ENCODE measurements at regions not wholly inside any gene's neighbourhood (a gene's known extent, or its start where the extent isn't known, plus 50 kb on each side); places are given as distances from the start of the nearest gene placed in this dataset.
"Not testable (repeated sequence)": the region's sequence is repeated elsewhere in the genome, so short reads cannot be mapped to it uniquely, and the experiment has no call there.

DNA sequence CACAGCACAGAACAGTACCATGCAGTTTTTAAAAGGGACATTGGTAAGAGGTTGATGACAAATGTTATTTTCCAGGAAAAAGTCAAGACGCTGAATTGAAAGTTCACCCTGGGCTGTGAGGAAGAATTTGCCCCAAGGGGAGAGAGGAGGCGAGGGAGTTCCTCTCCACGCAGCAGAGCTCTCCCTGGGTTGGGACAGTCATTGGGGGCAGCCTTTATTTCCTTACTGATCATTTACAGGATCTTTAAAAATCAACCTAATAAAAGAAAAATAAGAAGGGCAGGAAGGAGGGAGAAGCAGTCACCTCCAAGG lies 49.9 kb upstream of the WNT7B start:
- no peak for DNase-seq

DNA sequence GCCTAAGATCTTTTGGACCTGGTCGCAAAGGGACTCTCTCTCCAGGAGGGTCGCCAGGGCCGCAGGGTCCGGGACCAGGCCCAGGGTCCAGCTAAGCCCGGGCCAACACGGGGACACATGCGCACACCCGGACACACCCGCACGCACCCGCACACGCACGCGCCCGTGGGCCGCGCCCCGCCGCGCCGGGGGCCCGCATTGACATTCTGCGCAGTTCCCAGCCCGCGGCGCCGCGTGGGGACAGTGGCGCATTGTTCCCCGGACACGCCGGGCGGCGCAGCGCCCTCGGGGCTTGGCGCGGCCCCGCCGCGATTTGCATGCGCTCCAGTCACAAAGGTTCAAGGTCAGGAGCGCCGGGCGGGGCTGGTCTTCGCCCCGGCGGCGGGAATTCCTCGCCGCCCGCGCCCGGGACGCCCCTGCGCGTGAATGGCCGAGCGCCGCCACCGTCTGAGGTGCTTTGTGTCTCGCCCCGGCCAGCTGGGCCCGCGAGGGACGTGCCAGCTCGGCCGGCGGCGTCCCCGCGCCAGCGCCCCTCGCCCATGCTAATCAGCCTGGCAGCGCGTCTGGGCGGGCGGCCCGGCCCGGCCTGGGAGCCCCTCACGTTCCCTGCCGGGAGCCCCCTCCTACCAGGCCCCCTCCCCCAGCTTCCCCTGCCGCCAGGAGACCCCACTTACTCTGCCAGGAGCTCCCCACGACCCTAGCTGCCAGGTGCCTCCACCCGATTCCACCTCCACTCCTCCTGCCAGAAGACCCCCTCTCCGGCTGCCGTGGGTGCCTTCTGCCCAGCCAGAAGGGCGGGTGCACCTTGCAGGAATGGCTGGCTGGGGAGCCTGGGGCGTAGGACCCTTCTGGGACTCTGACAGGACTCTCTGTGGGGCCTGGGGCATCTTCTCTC lies 50.5 kb upstream of the WNT7B start:
- peak; percentile 65 for DNase-seq

GRCh38 chr22:46028106-46028991 lies 51.4 kb upstream of the WNT7B start:
- no peak for DNase-seq

- DNase-seq: no peak
Observed at GRCh38 chr22:46029036-46029435, 52.1 kb upstream of the WNT7B start.

- no peak for DNase-seq
Observed at GRCh38 chr22:46029574-46030200, 52.7 kb upstream of the WNT7B start.

GRCh38 chr22:46030231-46030880 lies 53.4 kb upstream of the WNT7B start:
- no peak for DNase-seq

DNA sequence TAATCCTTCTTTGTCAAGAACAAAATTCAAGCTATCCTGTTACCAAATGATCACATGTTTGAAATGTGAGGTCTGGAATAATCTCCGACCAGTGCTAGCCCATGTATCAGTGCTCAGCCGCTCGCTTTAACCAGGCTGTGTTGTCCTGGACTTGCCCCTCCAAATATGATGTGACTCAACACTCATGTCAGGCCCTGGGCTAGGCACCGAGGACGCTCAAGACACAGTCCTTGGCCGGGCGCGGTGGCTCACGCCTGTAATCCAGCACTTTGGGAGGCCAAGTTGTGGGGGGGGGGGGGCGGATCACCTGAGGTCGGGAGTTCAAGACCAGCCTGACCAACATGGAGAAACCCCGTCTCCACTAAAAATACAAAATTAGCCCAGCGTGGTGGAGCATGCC lies 54.1 kb upstream of the WNT7B start:
- DNase-seq: no peak

DNA sequence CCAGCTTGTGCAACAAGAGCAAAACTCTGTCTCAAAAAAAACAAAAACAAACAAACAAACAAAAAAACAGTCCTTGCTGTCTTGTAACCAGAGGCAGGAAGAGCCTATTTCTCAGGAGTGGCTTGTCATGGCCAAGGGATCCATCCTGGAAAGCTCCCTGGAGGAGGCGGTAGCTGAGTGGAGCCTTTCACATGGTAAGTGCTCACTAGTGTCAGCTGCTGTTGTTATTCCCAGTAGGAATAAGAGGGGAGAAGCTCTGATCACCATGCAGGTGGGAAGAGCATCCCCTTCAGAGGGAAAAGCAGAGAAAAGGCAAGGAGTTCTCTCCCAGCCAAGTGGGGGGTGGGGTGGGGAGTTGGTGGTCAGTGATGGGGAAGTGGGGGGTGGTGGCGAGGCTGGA lies 54.6 kb upstream of the WNT7B start:
- no peak for DNase-seq

DNA sequence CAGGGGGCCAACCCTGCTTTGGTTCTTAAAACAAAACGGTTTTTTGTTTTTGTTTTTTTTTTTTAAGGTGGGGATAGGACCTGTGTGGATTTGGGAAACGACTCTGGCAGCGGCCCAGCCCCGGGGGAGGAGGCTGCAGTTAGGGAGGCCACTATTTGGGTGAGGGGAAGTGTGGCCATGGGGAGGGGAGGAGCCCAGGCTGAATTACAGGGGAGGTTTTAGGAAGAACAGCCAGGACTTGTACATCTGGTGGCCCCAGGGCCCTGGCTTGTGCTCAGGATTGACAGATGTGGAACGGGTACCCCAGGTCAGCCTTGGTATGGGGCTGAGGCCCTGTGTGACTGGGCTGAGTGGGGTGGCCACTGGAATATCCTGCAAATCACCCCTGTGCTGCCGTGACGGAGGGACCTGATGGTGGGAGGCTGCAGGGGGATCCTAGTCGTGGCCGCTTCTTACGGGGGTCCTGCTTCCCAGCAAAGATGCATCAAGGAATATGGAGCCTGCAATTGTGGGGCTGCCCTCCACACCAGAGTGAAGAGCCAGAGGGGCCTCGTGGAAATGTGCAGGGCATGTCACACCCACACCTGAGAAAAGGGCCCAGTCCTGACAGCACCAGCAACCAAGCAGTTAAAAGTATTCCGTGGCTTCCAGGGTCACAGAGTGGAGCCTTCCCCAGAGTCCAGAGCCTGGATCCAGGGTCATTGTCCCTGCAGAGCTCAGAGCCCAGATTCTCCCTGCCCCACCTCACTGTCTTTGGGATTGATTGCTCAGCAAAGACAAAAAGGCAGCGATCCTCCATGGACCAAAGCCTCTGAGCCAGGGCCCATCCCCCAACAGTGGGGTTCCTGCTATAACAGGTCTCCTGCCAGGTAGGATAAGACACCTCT lies 55.2 kb upstream of the WNT7B start:
- no peak for DNase-seq

DNA sequence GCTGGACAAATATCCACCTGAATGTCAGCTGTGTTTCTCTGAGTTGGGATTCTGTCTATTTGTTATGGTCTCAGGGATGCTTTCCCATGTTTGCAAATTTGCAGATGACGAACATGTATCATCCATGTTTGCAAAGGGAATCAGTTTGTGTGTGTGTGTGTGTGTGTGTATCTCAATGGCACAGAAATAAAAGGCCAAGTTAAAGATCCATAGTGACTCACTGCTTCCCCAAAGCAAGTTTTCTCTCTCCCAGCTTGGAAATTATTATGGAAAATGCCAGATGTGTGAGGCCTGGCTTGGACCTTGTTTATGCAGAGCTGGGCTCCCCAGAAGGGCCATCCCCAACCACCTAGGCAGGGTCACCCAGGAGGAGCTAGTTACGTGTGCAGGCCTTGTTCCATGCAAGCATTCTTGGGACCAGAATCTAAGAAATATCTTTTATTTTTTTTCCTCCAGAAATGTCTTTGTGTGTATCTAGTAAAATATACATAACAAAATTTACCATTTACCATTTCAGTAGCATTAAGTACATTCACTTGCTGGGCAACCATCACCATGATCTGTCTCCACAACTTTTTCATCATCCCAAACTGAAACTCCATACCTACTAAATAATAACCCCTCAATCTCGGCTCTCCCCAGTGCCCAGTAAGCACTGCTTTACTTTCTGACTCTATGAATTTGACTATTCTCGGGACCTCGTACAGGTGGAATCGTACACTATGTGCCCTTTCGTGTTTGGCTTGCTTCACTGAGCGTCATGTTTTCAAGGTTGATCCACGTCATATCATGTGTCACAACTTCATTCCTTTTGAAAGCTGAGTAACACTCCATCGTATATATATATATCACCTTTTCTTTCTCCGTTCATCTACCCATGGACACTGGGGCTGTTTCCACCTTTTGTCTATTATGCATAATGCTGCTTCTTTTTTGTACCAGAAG lies 56.6 kb upstream of the WNT7B start:
- DNase-seq: no peak

GRCh38 chr22:46034480-46034879 lies 57.5 kb upstream of the WNT7B start:
- DNase-seq: not testable (repeated sequence)

DNA sequence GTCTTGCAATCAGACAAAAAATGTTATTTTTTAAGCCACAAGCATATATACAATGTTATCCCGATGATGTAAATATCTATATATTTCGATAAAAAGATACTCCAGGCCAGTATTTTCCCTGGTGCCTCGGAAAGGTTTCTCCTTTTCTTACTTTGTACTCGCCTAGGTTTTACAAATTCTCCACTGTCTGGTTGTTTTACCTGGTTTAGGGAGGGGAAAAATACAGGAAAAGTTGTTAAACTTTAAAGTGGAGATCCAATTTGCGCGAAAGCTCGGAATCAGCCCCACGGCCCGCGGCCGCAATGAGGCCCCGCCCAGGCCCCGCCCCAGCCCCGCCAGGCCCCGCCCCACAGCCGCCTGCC lies 58.4 kb upstream of the WNT7B start:
- no peak for DNase-seq

- DNase-seq: peak; percentile 98
Observed at GRCh38 chr22:46035742-46036557, 59.0 kb upstream of the WNT7B start.

DNA sequence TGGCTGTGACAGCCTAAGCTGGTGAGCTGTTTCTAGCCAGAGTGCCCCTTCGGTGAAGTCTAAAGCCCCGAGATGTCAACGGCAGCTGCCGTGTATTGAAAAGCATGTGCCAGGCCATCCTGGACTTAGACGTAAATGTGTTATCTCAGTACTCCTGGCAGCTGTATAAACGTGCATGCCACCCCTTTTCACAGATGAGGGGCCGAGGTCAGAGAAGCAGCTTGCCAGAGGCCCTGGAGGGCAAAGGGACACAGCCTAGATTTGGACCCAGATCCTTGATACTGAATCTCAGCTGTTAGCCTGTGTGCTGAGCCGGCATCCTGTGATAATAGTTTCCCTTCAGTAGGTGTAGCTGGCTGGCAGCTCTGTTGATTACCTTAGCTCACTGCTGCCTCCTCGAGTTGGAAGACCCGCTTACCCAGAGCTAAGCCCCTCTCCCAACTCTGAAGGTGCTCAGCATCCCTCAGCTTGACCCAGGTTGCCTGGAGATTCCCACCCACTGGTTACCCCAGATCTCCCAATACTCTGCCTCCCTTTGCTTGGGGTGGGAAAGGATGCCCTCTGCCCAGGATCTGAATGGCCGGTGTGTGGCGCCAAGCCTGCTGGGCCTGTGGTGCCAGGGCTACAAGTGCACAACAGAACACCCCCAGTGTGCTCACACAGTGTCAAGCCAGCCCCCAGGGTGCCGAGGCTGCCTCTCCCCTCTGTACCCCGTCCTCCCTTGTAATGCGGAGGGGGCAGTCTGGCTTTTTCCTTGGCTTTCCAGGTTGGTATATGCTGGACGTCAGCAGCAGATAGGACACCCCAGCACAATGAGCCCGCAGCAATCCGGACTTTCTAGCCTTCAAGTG lies 59.8 kb upstream of the WNT7B start:
- DNase-seq: peak; percentile 79

DNA sequence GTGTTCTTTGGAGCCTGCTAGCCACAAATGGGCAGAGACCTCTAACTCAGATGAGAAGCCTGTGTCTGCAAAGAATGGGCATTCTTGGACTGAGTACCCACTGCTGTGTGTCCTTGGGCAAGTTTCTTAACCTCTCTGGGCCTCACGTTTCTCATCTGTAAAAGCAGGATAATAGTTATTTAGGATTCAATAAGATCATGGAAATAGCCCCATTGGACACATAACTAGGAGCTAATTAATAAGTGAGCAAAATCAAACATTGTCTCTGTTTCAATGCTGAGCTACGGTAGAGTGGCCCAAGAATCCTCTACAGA lies 61.2 kb upstream of the WNT7B start:
- no peak for DNase-seq

DNA sequence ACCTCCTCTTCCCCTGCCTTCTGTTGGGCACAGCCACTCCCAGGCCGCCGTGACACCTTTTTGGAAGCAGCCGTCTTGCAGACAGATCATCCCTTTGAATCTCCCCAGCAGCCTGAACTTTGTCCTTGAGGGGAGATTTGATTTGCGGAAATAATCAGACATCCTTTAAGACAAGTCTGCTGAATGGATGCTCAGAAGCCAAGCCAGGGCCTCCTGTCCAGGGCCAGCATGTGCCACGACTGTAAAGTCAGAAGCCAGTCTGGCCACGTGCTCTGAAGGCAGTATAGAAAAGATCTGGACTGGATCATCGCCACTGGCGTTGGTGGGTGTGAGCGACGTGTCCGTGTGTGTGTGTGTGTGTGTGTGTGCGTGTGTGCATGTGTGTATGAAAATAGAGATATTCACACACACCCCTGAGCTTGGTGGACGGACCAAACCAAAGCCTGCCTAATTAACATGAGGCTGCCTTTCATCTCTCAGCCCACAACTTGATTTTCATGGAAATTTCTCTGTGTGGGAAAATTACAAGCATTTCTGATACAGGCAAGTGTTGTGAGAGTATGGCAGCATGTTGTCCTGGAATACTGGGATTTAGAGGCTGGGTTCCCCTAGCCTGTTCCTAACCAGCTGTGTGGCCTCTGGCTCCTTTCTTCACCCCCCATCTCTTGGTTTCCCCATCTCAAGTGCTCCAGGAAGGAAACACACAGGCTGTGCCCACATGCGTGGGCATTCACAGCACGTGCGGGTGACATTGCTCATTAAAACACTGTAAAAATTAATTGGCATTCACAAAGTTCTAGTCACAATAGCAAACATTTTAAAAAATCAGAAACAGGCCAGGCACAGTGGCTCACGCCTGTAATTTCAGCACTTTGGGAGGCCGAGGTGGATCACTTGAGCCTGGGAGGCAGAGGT lies 61.8 kb upstream of the WNT7B start:
- DNase-seq: no peak

- no peak for DNase-seq
Observed at GRCh38 chr22:46039535-46039934, 62.6 kb upstream of the WNT7B start.

Data from DMS53 (cell line).